B cell (primary cell): ENCODE measurements at regions not wholly inside any gene's neighbourhood (a gene's known extent, or its start where the extent isn't known, plus 50 kb on each side); places are given as distances from the start of the nearest gene placed in this dataset.

ENCODE experiments used
- ATAC-seq: fragments of 200-7000 bp; cut with Tn5 transposase; one replicate; pipeline ENCODE4 v1.10.0; 2021; ENCODE audit warnings: low read depth, mild to moderate bottlenecking, moderate number of reproducible peaks, moderate library complexity
- CTCF ChIA-PET: fragments of 350-600 bp; sonication (Branson Sonifier 250); formaldehyde crosslinking; loops from one replicate; lab custom pipeline; 2021; ENCODE audit warnings: antibody characterized with exemption, inconsistent platforms; lab: Charles Lee
- POLR2A ChIA-PET: fragments of 350-600 bp; sonication (Branson Sonifier 250); formaldehyde crosslinking; loops from one replicate; lab custom pipeline; 2021; ENCODE audit warnings: antibody characterized with exemption; lab: Charles Lee
- DNase-seq: peaks from one replicate; pipeline ENCODE4 v3.0.0; 2013
- H2AFZ ChIP-seq: 2 replicates; pipeline ENCODE4 v1.6.1; 2012; ENCODE audit warnings: mild to moderate bottlenecking, low read depth, low read length; ENCODE audit not compliant: insufficient read depth, poor library complexity, severe bottlenecking
- H3K27ac ChIP-seq, 2 donors: 1 replicate in 1 of 2; 2 replicates in 1 of 2; pipeline ENCODE4 v1.5.1; 2012 to 2013; ENCODE audit warnings: low read length in 2 of 2, mild to moderate bottlenecking in 2 of 2, moderate library complexity in 1 of 2
- H3K27me3 ChIP-seq, 4 experiments: fragments of 200-600 bp in 1 of 4; sonication (generic) in 1 of 4; replicated peaks in 1 of 4; 1 replicate in 2 of 4; 2 replicates in 2 of 4; pipeline versions ENCODE4 v1.6.1 to v1.7.0; 2013 to 2016; ENCODE audit warnings: low read length in 3 of 4, mild to moderate bottlenecking in 2 of 4, mixed read lengths in 1 of 4, moderate library complexity in 1 of 4; ENCODE audit not compliant: insufficient read depth in 4 of 4, control insufficient read depth in 3 of 4; ENCODE audit errors: control extremely low read depth in 1 of 4
- H3K36me3 ChIP-seq, 2 experiments: replicated peaks in 1 of 2; 1 replicate in 1 of 2; 2 replicates in 1 of 2; pipeline versions ENCODE4 v1.6.1 to v1.7.1; 2013; ENCODE audit warnings: low read length in 1 of 2; ENCODE audit not compliant: insufficient read depth in 2 of 2, control insufficient read depth in 1 of 2; ENCODE audit errors: control extremely low read depth in 1 of 2, extremely low read depth in 1 of 2
- H3K4me1 ChIP-seq, 2 donors: fragments of 200-600 bp in 1 of 2; sonication (generic) in 1 of 2; 1 replicate in 1 of 2; 2 replicates in 1 of 2; pipeline versions ENCODE4 v1.5.1 to v1.6.1; 2013 to 2017; ENCODE audit warnings: low read length in 2 of 2; ENCODE audit not compliant: control insufficient read depth in 2 of 2, insufficient read depth in 2 of 2
- H3K4me2 ChIP-seq: replicated peaks from 2 replicates; pipeline ENCODE3; 2012; ENCODE audit warnings: mild to moderate bottlenecking, low read depth, low read length; ENCODE audit not compliant: poor library complexity, severe bottlenecking
- H3K4me3 ChIP-seq, 5 experiments: fragments of 200-600 bp in 1 of 5; sonication (generic) in 1 of 5; 1 replicate in 3 of 5; 2 replicates in 2 of 5; pipeline versions ENCODE4 v1.5.1 to v1.7.0; 2011 to 2016; ENCODE audit warnings: low read length in 4 of 5, mild to moderate bottlenecking in 4 of 5, low read depth in 2 of 5, control low read depth in 1 of 5, moderate library complexity in 1 of 5; ENCODE audit not compliant: insufficient read depth in 1 of 5; ENCODE audit errors: control extremely low read depth in 1 of 5, extremely low read depth in 1 of 5
- H3K79me2 ChIP-seq: fragments of 200-600 bp; sonication (generic); one replicate; pipeline ENCODE4 v1.6.0; 2016; ENCODE audit warnings: low read length; ENCODE audit not compliant: control insufficient read depth, insufficient read depth
- H3K9ac ChIP-seq: fragments of 200-600 bp; sonication (generic); 2 replicates; pipeline ENCODE4 v1.6.1; 2017; ENCODE audit warnings: mild to moderate bottlenecking, low read length, moderate library complexity
- H3K9me3 ChIP-seq, 3 donors: one replicate each; pipeline versions ENCODE4 v1.6.1 to v1.7.1; 2013; ENCODE audit warnings: low read length in 2 of 3; ENCODE audit not compliant: control insufficient read depth in 2 of 3, insufficient read depth in 1 of 3; ENCODE audit errors: control extremely low read depth in 1 of 3
- H4K20me1 ChIP-seq: 2 replicates; pipeline ENCODE4 v1.6.0; 2012; ENCODE audit warnings: mild to moderate bottlenecking, low read length; ENCODE audit not compliant: insufficient read depth, control insufficient read depth, poor library complexity, severe bottlenecking
- H3K27ac Mint-ChIP-seq: one replicate; pipeline ENCODE4 v1.8.0; 2021; ENCODE audit warnings: mixed read lengths
- H3K27me3 Mint-ChIP-seq: one replicate; pipeline ENCODE4 v1.8.0; 2021; ENCODE audit warnings: mixed read lengths
- H3K4me1 Mint-ChIP-seq: one replicate; pipeline ENCODE4 v1.8.0; 2021; ENCODE audit warnings: mixed read lengths
- H3K4me3 Mint-ChIP-seq: one replicate; pipeline ENCODE4 v1.8.0; 2021; ENCODE audit warnings: mixed read lengths
- H3K9me3 Mint-ChIP-seq: one replicate; pipeline ENCODE4 v1.8.0; 2022; ENCODE audit warnings: mixed read lengths; ENCODE audit not compliant: insufficient read depth
- CTCF ChIP-seq: fragments of 200-600 bp; IDR thresholded peaks from one replicate; pipeline ENCODE4 v1.8.0; 2022; ENCODE audit warnings: antibody characterized with exemption, mild to moderate bottlenecking
- EZH2 ChIP-seq: IDR thresholded peaks from 2 replicates; pipeline ENCODE4 v1.6.1; 2012; ENCODE audit warnings: borderline replicate concordance, low read depth, mild to moderate bottlenecking, moderate library complexity, low read length; ENCODE audit not compliant: insufficient read depth, poor library complexity, severe bottlenecking
- WGBS: methylation state at CpG from one replicate; pipeline ENCODE4 v1.1.5; 2013; ENCODE audit warnings: missing lambda C conversion rate; ENCODE audit not compliant: insufficient coverage; 5-methylcytosine and 5-hydroxymethylcytosine counted together
- intact Hi-C: fragments of 100-400 bp; cut with micrococcal nuclease; formaldehyde crosslinking; loops from one replicate; pipeline ENCODE4 v1.10.0; 2022

GRCh38 chr14:100660498-100660881, 66.2 kb upstream of the DLK1 start:
- Histone ChIP-seq H3K79me2 (no peaks in the 10 kb centered on the region), H4K20me1 (no peaks in the 10 kb centered on the region), H3K36me3 (no peaks in the 10 kb centered on the region), H3K4me1 (no peaks in the 10 kb centered on the region), H3K27ac (no peak overlapping the region), H3K4me2 (no peak overlapping the region), H3K4me3 (no peak overlapping the region), H3K9me3 (peaks cover 0 to 9% (median 0%) of the 10 kb centered on the region in 3 donors), H3K27me3 (peaks cover 0 to 4% (median under 1%) of the 10 kb centered on the region in 4 experiments), H3K9ac (no peak overlapping the region), H2AFZ (no peak overlapping the region)
- Mint-ChIP-seq H3K27me3 (no peaks in the 10 kb centered on the region), H3K9me3 (no peaks in the 10 kb centered on the region), H3K27ac (no peak overlapping the region), H3K4me1 (no peaks in the 10 kb centered on the region), H3K4me3 (no peak overlapping the region)
- ChIA-PET POLR2A (no interaction called here), CTCF (no interaction called here)
- WGBS: 94% methylated on average over 4 of the region's 6 CpGs
- TF ChIP-seq EZH2 (no peak), CTCF (no peak)
- no peak for DNase-seq
- no peak for ATAC-seq
- intact Hi-C loops: no loop called here

- no peak overlapping the region for H2AFZ ChIP-seq
- ATAC-seq: no peak
These were observed 65.6 kb upstream of the DLK1 start for GRCh38 chr14:100660882-100661635.

More at GRCh38 chr14:100660882-100661635, 65.6 kb upstream of the DLK1 start:
- H3K4me2 ChIP-seq: no peak overlapping the region
- H3K9ac ChIP-seq: no peak overlapping the region
- no peaks in the 10 kb centered on the region for H3K4me1 Mint-ChIP-seq
- H3K4me1 ChIP-seq: no peaks in the 10 kb centered on the region
- no peak overlapping the region for H3K4me3 Mint-ChIP-seq
- H3K27me3 ChIP-seq: no peaks in the 10 kb centered on the region
- no peak for TF ChIP-seq CTCF
- no peak for TF ChIP-seq EZH2
- no peaks in the 10 kb centered on the region for H3K79me2 ChIP-seq
- no peak overlapping the region for H3K27ac ChIP-seq
- whole genome bisulfite sequencing: 95% methylated on average over 11 of the region's 18 CpGs
- no peaks in the 10 kb centered on the region for H3K36me3 ChIP-seq
- CTCF ChIA-PET: no interaction called here
- DNase-seq: no peak
- peaks cover 0 to 9% (median 0%) of the 10 kb centered on the region in 3 donors for H3K9me3 ChIP-seq
- no peaks in the 10 kb centered on the region for H3K27me3 Mint-ChIP-seq
- POLR2A ChIA-PET: no interaction called here
- H3K27ac Mint-ChIP-seq: no peak overlapping the region
- H3K9me3 Mint-ChIP-seq: no peaks in the 10 kb centered on the region
- intact Hi-C loops: no loop called here
- H3K4me3 ChIP-seq: no peak overlapping the region
- no peaks in the 10 kb centered on the region for H4K20me1 ChIP-seq
